ENCODE measurements at regions not wholly inside any gene's neighbourhood (a gene's known extent, or its start where the extent isn't known, plus 50 kb on each side); places are given as distances from the start of the nearest gene placed in this dataset.

DNA sequence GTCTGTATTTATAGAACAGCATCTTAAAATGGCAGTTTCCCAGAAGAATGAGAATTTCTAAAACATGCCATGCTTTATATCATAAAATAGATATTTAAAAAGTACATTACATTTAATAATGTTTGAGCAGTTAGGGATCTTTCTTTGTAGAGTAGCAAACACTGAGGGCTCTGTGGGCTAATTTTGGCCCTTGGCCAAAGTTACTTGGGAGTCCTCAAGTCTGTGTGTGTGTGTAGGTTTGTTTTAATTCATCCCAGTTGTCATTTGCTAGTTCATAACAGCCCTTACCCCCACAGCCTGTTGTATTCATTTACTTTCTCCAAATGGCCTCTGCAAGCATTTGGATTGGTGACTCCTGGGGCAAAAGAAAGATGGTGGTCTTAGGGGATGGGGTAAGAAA is 576.4 kb upstream of the SGCD start:
- no peaks in the 10 kb centered on the region for H3K27me3 ChIP-seq (ENCODE audit: control insufficient read depth in 2 of 2, insufficient read depth in 2 of 2, low read length in 2 of 2)
- intact Hi-C loops (cut with micrococcal nuclease), result no loop called here
- DNase-seq (ENCODE audit: low read depth, low spot score) (no peak), FAIRE-seq (no peak)
- H3K9me1 ChIP-seq (replicated peaks; ENCODE audit: control insufficient read depth, extremely low read depth, insufficient read depth, low read length), result no peaks in the 10 kb centered on the region
- ChIA-PET POLR2A (no interaction called here), CTCF (no interaction called here)
- H3K4me3 ChIP-seq (replicated peaks in 1 of 3; ENCODE audit: insufficient read depth in 1 of 3, low read depth in 1 of 3, low read length in 3 of 3), result no peak overlapping the region
- no TSS peak for BruUV-seq (replicated peaks)
- H3K36me3 ChIP-seq (ENCODE audit: control insufficient read depth in 2 of 2, extremely low read depth in 1 of 2, insufficient read depth in 2 of 2, low read length in 2 of 2), result no peaks in the 10 kb centered on the region
- H3K4me2 ChIP-seq (ENCODE audit: insufficient read depth, low read length), result no peak overlapping the region
- TF ChIP-seq, protein P1, sequence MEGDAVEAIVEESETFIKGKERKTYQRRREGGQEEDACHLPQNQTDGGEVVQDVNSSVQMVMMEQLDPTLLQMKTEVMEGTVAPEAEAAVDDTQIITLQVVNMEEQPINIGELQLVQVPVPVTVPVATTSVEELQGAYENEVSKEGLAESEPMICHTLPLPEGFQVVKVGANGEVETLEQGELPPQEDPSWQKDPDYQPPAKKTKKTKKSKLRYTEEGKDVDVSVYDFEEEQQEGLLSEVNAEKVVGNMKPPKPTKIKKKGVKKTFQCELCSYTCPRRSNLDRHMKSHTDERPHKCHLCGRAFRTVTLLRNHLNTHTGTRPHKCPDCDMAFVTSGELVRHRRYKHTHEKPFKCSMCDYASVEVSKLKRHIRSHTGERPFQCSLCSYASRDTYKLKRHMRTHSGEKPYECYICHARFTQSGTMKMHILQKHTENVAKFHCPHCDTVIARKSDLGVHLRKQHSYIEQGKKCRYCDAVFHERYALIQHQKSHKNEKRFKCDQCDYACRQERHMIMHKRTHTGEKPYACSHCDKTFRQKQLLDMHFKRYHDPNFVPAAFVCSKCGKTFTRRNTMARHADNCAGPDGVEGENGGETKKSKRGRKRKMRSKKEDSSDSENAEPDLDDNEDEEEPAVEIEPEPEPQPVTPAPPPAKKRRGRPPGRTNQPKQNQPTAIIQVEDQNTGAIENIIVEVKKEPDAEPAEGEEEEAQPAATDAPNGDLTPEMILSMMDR (IDR thresholded peaks at IDR 0.05; ENCODE audit: extremely low read depth in 1 of 2, insufficient read depth in 1 of 2, low read depth in 1 of 2, low read length in 2 of 2), result no peak
- H3K9me3 ChIP-seq (replicated peaks; ENCODE audit: control insufficient read depth, insufficient read depth, low read length), result peaks cover 8% of the 10 kb centered on the region
- H3K9ac ChIP-seq (replicated peaks; ENCODE audit: extremely low read depth, insufficient read depth, low read length), result no peak overlapping the region
- no peaks in the 10 kb centered on the region for H4K20me1 ChIP-seq (replicated peaks; ENCODE audit: control insufficient read depth, extremely low read depth, insufficient read depth, low read length)
- no peak overlapping the region for H3K27ac ChIP-seq (ENCODE audit: insufficient read depth, low read depth, low read length)
- H3K79me2 ChIP-seq (ENCODE audit: control insufficient read depth, insufficient read depth, low read length), result no peaks in the 10 kb centered on the region
- dilution Hi-C loops (cut with MboI; ENCODE audit: extremely low pct_ligation_motif_present, low sequenced_read_pairs), result no loop called here
- no peak overlapping the region for H2AFZ ChIP-seq (ENCODE audit: low read depth, low read length)
- H3K4me1 ChIP-seq (ENCODE audit: control insufficient read depth, extremely low read depth, insufficient read depth, low read length), result no peaks in the 10 kb centered on the region

DNA sequence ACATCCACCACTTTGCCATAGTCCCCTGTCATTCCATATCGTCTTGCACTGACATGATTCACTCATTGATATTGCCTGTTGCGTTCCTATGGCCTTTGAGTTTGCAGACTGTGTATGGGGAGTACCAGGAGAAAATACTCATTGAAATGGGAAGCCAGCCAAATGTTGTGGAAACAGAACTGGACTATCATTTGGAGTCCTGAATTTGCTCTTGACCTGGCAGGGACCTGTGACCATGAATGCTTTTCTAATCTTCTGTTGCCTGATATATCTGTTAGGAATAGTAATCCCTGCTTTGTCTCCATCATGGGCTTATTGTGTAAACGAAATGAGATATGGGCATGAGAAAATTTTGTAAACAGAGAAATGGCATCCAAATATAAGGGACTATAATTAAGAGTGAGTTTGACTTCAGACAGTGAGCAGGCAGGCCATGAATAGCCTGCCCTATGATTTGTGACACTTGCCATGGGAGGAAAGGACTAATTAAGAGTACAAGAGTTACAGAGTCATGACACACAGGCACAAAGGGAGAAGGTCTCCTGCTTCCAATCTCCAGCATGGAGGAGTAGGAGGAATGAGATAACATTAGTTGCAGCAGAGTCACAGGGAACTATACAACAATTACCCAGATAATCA is 572.9 kb upstream of the SGCD start:
- intact Hi-C loops (cut with micrococcal nuclease) (no loop called here), dilution Hi-C loops (cut with MboI; ENCODE audit: extremely low pct_ligation_motif_present, low sequenced_read_pairs) (no loop called here)
- Histone ChIP-seq H3K9ac (replicated peaks; ENCODE audit: extremely low read depth, insufficient read depth, low read length) (no peak overlapping the region), H3K27ac (ENCODE audit: insufficient read depth, low read depth, low read length) (no peak overlapping the region), H3K4me2 (ENCODE audit: insufficient read depth, low read length) (no peak overlapping the region), H3K36me3 (ENCODE audit: control insufficient read depth in 2 of 2, extremely low read depth in 1 of 2, insufficient read depth in 2 of 2, low read length in 2 of 2) (no peaks in the 10 kb centered on the region), H3K4me1 (ENCODE audit: control insufficient read depth, extremely low read depth, insufficient read depth, low read length) (no peaks in the 10 kb centered on the region), H2AFZ (ENCODE audit: low read depth, low read length) (no peak overlapping the region), H3K9me1 (replicated peaks; ENCODE audit: control insufficient read depth, extremely low read depth, insufficient read depth, low read length) (no peaks in the 10 kb centered on the region), H3K9me3 (replicated peaks; ENCODE audit: control insufficient read depth, insufficient read depth, low read length) (peaks cover 6% of the 10 kb centered on the region), H3K27me3 (ENCODE audit: control insufficient read depth in 2 of 2, insufficient read depth in 2 of 2, low read length in 2 of 2) (no peaks in the 10 kb centered on the region), H3K79me2 (ENCODE audit: control insufficient read depth, insufficient read depth, low read length) (no peaks in the 10 kb centered on the region), H4K20me1 (replicated peaks; ENCODE audit: control insufficient read depth, extremely low read depth, insufficient read depth, low read length) (no peaks in the 10 kb centered on the region), H3K4me3 (replicated peaks in 1 of 3; ENCODE audit: insufficient read depth in 1 of 3, low read depth in 1 of 3, low read length in 3 of 3) (no peak overlapping the region)
- CTCF ChIA-PET, result no interaction called here
- TF ChIP-seq POLR2AphosphoS5 (IDR thresholded peaks at IDR 0.05; ENCODE audit: insufficient read depth, low read depth, low read length), result no peak
- TF ChIP-seq POLR2A (IDR thresholded peaks at IDR 0.05; ENCODE audit: low read depth, low read length), result no peak
- TF ChIP-seq FOS (IDR thresholded peaks at IDR 0.05; ENCODE audit: borderline replicate concordance, insufficient read depth, low read length), result no peak
- TF ChIP-seq, protein P1 (IDR thresholded peaks at IDR 0.05; ENCODE audit: extremely low read depth in 1 of 2, insufficient read depth in 1 of 2, low read depth in 1 of 2, low read length in 2 of 2), result no peak
- TF ChIP-seq MYC (IDR thresholded peaks at IDR 0.05; ENCODE audit: low read depth, low read length), result no peak
- TF ChIP-seq EZH2 (IDR thresholded peaks at IDR 0.05; ENCODE audit: borderline replicate concordance, low read depth, low read length, severe bottlenecking), result no peak
- no peak for TF ChIP-seq GATA2 (IDR thresholded peaks at IDR 0.05; ENCODE audit: insufficient read depth, insufficient read length, low read depth, low read length)
- no peak for TF ChIP-seq JUN (IDR thresholded peaks at IDR 0.05; ENCODE audit: borderline replicate concordance, insufficient read depth, insufficient read length, low read depth)
- TF ChIP-seq, protein P2, sequence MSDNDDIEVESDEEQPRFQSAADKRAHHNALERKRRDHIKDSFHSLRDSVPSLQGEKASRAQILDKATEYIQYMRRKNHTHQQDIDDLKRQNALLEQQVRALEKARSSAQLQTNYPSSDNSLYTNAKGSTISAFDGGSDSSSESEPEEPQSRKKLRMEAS (IDR thresholded peaks at IDR 0.05; ENCODE audit: insufficient read depth, insufficient read length), result no peak
- no TSS peak for BruUV-seq (replicated peaks)
- DNase-seq (ENCODE audit: low read depth, low spot score) (no peak), FAIRE-seq (no peak)
- POLR2A ChIA-PET, result no interaction called here

All from endothelial cell of umbilical vein (primary cell).